HG03280 (cell line): ENCODE measurements at regions not wholly inside any gene's neighbourhood (a gene's known extent, or its start where the extent isn't known, plus 50 kb on each side); places are given as distances from the start of the nearest gene placed in this dataset.
"Not testable (repeated sequence)": the region's sequence is repeated elsewhere in the genome, so short reads cannot be mapped to it uniquely, and the experiment has no call there.

ENCODE experiments used
- ATAC-seq: cut with Tn5 transposase; IDR thresholded peaks from one replicate; pipeline ENCODE4 v1.9.1; 2021; ENCODE audit warnings: mild to moderate bottlenecking, moderate library complexity; ENCODE audit not compliant: unreplicated experiment

DNA sequence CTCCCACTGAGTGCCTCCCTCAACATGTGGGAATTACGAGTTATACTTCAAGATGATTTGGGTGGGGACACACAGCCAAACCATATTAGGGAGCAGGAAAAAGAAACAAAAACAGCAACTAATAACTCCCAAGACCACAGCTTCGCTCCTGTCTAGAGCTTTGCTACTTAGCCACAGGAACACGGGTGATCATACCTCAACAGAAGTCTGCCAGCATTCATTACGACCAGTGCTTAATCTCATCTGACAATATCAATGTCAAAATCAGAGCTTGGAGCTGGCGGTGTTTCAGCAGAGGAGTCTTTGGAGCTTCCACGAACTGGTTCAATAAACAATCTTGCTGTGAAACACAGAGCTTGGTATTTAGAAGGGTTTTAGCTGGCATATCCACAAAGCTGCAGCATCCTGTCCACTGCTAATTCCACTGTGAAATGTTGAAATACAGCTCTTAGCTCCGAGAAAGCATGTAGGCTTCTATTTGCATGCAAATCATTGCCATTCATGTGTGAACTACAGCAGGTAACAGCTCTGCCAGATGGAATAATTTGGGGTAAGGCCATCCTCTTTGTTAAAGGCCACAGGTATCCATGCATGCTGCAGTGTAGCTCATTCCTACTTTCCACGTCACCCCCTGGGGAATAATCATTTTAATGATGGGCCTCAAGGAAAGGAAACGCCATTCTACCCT, 128.4 kb upstream of the GOT2 start:
- ATAC-seq, result no peak

DNA sequence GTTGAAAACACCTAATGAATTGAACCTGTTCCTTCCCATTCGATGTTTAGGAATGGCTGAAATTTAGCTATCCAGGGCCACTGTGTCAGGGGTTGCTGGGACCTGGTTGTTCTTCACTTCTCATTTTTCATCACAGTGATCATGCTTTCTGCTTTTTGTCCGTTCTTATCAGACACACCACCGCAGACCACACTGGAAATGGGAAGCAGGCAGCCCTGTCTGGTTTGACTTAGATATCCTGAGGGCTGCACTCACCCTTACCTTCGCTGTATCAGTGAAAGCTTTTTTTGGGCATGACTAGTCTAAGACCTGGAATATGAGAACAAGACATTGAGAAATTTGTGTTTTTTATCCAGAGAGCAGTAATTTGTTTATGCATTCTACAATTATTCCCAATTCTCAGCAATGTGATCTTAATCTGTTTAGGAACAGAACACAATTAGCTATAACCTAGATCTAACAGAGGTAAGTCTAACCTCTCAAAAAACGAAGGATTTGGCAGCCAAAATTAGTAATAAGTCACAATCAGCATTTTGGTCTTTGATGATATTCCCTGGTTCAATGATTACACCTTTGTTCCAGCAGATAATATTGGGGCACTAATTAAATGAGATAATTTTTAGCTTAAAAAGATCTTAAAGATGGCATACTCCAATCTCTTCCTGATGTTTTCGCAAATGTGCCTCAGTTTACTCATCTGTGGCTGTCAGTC, 126.0 kb upstream of the GOT2 start:
- ATAC-seq, result no peak

DNA sequence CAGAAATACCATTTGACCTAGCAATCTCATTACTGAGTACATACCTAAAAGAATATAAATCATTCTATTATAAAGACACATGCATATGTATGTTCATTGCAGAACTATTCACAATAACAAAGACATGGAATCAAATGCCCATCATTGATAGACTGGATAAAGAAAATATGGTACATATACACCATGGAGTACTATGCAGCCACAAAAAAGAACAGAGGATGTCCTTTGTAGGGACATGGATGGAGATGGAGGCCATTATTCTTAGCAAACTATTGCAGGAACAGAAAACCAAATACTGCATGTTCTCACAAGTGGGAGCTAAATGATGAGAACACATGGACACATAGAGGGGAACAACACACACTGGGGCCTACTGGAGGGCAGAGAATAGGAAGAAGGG, 124.5 kb upstream of the GOT2 start:
- ATAC-seq, result not testable (repeated sequence)

DNA sequence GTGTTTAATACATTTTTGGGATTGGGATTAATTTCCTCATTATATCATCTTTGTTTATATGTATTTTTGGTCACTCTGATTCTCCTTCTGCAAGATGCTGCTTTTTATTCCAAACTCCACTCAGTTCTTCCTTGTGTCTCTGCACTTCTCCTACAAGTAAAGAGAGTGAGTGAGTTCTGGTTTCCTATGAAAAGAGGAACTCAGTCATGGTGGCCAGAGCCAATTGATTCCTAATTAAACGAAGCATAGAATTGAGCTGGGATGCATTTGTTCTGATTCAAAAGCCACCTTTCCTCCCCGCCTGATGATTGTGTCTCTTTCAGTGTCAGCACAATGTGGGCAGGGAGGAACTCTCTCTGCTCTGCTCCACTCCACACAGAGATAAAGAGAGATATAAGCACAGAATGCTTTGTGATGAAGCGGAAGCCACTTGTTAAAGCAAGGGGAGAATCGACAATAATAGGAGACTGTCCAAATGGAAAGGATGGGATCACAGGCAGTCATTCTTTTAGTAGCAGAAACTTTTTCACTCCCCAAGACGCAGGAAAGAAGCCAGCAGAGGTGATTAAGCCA, 121.3 kb upstream of the GOT2 start:
- ATAC-seq, result no peak

DNA sequence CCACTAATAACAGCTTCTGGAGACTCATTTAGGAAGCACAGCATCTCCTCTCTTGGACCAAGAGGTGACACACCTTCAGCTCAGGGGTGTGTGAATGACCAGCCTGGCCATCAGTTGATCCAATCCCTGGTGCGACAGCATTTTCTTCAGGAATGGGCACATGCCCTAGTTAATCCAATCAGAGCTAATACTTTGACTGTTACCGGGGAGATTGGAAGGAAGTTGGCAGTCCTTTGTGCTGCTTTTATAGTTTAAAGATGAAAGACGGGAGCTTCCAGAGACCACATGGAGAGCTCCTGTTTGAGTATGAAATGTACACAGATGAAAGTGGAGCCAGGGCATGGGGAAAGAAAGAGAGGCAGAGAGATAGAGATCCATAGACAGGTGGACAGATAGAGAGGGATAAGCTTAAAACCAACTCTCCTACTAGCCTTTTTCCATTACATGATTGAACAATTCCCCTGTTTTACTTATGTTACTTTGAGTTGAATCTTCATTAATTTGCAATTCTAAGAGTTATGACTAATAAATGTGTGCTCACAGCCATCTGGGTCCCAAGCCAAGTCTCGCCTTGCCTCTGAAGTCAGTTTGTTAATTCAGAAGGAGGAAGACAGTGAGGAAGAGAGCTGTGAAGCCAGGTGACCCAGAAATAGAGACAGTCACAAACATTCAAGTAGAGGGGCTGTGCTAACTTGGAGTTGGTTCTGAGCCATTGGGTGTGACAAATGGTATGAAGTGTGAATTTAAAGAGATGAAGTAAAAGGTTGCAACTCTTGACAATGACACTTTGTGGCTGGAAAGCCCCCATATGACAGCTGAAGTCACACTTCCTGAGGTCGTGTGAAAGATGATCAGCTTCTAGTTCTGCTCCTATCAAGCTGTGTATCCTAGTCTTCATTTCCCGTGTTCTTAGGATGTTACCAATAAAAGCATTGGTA, 120.0 kb upstream of the GOT2 start:
- ATAC-seq, result no peak

DNA sequence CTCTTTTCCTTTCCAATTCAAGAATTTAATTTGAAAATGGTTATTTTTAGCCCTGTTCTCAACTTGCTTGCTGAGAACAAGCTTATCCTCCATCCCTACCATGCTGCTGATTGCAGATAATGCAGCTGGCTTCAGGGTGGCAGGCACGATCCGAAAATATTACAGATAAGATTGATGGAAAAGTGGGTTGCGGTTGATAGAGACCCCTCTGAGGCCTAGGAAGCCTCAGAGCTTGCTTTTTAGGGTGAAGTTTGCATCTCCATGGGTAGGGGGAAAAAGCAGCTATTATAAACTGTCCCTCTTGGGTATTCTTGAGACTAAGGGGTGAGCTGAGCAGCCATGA, 116.5 kb upstream of the GOT2 start:
- no peak for ATAC-seq

DNA sequence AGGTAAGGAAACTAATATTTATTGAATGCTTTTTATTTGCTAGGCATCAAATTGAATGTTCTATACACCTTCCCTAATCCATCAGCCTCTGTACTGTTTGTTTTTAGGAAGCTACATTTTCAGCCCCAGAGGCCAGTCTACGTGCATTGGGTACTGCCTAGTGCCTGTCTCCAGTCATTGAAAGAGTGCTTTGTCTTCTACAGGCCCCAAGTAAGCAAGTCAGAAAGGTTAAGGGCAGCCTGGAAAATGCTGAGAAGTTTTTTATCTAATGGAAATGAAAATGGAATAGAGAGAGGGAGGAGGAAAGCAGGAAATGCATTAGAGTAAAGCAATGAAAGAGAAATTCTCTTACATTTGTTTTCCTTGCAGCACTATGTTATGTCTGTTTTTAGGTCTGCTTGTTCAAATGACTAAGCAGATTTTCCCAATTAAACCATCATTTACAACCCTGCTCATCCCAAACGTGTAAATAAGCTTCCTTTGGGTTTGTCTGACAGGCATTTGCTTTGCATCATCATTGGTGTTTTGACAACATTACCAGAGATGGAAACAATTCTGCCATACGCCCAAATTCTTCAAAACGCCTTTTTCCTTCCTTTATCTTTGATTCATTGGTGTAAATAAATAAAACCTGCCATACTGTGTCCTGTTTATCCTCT, 116.0 kb upstream of the GOT2 start:
- no peak for ATAC-seq

DNA sequence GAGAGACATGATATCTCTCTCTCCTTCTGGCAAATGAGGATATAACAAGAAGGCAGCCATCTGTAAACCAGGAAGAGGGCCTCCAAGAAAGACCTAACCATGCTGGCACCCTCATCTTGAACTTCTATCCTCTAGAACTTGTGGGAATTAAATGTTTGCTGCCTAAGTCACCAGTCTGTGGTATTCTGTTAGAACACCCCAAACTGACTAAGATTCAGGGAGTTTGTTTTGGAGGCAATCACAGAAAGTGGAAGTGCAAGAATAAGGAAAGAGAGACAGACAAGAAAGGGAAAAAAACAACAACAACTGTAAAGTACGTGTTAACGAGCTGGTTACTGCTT, 114.5 kb upstream of the GOT2 start:
- no peak for ATAC-seq

DNA sequence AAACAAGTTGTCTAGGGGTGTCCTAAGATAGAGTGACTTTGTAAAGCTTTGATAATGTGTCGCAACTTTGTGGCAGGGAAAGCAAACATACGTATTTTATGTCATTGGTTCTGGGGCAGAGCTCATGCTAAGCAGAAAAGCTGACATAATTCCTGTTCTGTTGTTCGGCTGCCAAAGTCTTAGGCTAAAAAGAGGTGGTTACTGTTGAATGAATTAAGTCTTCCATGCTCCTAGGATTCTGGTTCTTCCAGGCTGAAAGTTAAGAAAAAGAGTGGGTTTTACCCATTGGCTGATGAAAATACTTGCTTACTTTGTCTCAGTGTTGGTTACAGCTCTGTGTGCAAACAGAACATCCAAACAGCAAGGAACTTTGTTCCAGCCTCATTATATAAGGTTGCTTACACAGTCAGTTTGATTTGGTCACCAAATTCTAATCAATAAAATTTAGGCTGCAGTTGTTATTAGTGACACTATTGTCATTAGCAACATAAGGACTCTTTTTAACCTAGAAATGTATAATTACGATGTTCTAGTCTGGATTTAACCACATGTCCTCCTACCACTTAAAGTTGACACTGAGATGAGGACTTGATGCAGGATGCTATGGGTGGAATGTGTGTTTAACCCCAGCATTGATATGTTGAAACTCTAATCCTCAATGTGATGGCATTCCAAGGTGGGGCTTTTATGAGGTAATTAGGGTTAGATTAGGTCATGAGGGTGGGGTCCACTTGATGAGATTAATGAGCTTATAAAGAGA, 114.0 kb upstream of the GOT2 start:
- ATAC-seq, result no peak

DNA sequence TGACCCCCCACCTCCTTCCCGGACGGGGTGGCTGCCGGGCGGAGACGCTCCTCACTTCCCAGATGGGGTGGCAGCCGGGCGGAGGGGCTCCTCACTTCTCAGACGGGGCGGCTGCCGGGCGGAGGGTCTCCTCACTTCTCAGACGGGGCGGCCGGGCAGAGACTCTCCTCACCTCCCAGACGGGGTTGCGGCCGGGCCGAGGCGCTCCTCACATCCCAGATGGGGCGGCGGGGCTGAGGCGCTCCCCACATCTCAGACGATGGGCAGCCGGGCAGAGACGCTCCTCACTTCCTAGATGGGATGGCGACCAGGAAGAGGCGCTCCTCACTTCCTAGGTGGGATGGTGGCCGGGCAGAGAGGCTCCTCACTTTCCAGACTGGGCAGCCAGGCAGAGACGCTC, 112.1 kb upstream of the GOT2 start:
- ATAC-seq, result not testable (repeated sequence)

DNA sequence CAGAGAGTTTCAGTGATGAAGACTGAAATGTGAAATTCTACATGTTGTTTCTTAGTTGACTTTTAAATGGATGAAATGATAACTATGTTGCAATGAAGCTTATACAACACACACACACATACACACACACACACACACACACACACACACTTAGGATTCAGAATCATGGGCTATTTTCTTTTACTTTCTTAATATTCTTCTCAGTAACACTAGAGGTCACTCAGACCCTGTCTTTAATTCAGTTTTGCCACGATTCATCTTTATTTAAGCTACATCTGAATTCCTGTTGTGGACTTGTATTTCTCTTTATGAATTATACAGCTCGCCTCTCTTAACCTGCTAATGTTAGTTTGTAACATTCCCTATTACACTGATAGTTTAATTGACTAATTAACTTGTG, 109.6 kb upstream of the GOT2 start:
- ATAC-seq, result no peak

DNA sequence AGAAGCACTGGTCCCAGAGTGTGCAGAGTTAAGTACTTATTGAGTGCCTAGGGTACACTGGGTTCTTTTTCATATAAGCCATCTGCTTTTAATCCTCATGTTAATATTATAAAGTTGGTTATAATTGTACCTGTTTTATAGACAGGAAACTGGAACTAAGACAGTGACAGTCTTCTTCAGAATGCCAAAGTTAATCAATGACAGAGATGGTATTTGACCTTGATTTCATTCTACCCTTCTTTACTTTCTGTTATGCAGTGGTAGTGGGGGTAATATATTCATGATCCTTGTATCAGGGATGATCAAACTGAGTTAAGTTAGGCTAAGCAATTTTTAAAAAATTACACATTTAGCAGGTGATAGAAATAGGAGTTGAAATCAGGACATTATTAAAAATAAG, 108.6 kb upstream of the GOT2 start:
- ATAC-seq, result no peak

DNA sequence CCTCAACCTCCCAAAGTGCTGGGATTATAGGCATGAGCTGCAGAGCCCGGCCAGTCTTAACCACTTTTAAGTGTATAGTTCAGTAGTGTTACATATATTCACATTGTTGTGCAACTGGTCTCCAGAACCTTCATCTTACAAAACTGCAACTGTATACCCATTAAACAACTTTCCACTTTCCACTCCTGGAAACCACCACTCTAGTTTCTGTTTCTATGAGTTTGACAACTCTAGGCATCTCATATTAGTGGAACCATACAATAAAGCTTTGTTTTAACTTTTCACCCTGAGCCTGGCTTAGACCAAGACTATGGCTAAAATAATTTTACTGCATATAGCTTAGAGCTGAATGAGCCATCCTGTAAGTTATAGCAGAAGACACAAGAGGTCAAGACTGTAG, 108.0 kb upstream of the GOT2 start:
- ATAC-seq, result no peak

DNA sequence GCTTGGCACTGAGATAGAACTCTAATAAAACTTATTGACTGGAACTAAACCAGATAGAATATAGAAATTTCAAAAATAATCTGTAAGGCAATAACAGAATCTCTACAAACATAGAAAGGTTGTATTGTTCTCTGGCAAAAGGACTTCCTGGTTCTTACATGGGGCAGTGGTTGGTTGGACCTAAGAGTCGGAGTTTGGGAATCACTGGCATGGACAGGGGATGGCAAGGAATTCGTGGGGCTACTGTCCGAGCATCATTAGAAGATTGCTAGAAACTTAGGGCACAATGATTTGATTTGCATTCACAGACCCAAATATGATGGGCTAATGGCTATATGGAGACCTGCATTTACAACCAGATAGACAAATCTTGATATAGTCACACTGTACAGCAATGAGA, 103.8 kb upstream of the GOT2 start:
- no peak for ATAC-seq

DNA sequence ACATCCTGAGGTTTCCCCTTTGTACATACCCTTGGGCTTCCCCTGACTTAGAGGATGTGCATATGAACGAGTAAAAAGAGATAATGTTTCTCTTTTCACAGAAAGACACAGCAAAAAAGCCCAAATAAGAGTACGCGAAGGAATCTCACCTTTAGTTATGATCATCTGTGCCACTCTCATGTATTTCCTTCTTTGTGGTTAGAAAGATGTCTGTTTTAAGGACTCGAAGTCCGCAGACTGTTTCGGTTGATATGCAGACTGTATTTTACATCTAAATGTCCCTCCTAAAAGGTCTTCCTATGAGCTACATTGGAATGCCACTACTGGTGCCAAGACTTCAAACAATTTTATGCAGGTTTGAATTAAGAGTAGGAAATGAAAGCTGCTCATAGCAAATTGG, 102.3 kb upstream of the GOT2 start:
- ATAC-seq, result no peak

DNA sequence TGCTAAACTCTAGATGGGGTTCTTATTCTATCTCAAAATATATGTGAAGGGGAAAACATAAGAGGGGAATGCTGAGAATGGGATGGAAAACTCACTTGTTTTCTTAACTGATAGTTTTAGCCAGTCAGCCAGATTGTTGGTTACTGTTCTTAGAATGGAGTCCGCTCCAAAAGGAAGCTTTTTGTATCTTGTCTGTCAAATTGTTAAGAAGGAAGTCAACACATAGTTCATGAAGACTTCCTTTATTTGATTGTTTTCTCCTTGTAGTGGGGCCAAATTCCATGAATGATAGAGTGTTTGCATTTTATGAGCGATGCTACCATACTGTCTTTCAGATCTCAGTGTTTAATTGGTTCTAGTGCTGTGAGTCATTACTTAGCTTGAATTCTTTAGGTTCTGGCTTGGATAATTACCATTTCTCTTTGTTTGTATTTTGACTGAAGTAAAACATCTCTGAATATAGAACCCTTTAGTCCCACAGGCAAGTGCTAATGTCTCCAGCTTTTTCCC, 98.3 kb upstream of the GOT2 start:
- ATAC-seq, result no peak

DNA sequence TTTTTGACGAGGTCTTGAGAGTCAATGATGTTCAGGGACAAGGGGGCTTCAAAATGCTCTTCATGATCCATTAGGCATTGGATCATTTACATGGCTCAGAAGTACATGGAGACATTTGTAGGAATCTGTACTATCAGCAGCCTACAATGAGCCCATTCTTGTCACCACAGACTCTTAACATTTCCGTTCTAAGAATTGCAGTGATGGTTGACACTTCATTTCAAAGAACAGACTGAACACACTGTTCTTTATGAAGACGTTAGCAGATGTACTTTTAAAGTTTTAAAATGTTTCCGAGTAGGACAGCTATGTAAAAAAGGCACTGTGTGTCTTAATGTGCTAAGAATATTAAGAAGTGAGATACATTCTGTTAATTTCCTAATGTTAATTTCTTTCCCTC, 97.3 kb upstream of the GOT2 start:
- no peak for ATAC-seq

DNA sequence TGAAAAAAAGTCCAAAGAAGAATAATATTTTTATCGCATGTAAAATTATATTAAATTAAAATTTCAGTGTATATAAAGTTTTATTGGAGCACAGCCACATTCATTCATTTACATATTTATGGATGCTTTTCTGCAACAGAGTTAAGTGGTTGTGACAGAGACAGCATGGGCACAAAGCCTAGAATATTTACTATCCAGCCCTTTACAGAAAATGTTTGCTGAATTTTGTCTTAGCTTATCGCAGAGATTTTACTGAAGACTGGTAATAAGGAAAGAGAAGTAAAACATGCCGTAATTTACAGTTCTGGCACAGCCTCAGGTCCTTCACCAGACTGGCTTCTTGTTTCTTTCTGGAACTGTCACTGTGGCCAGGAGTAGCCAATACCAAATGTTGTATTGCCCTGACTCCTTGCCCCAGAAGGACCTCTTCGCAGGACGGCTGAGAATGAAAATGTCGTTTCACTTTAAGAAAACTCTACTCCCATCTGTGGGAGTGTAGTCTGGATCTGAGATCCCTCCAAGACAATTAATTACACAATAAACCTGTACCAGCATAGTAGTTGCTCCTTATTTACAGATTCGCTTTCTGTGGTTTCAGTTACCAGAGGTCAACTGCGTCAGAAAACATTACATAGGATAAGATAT, 94.9 kb upstream of the GOT2 start:
- no peak for ATAC-seq

DNA sequence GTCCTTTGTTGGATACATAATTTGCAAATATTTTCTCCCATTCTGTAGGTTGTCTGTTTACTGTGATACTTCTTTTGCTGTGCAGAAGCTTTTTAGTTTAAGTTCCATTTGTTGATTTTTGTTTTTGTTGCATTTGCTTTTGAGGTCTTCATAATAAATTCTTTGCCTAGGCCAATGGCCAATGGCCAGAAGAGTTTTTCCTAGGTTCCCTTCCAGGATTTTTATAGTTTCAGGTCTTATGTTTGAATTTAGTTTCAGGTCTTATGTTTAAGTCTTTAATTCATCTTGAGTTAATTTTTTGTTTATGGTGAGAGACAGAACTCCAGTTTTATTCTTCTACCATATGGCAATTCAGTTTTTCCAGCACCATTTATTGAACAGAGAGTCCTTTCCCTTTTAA, 90.1 kb upstream of the GOT2 start:
- no peak for ATAC-seq

DNA sequence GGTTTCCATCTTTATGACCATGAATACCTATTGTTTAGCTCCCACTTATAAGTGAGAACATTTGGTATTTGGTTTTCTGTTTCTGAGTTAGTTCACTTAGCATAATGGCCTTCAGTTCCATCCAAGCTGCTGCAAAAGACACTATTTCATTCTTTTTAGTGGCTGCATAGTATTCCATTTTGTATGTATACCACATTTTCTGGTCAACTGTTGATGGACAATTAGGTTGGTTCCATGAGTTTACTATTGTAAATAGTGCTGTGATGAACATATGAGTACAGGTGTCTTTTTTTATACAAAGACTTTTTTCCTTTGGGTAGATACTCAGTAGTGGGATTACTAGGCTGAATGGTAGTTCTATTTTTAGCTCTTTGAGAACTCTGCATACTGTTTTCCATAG, 87.8 kb upstream of the GOT2 start:
- no peak for ATAC-seq
